Heart left ventricle (tissue), 16 donors: ENCODE measurements at regions not wholly inside any gene's neighbourhood (a gene's known extent, or its start where the extent isn't known, plus 50 kb on each side); places are given as distances from the start of the nearest gene placed in this dataset.

Experiments used
- ATAC-seq, 4 donors: fragments of 200-7000 bp; cut with Tn5 transposase; one replicate each; pipeline ENCODE4 v1.9.1; 2020 to 2022; ENCODE audit warnings: moderate library complexity in 4 of 4, mild to moderate bottlenecking in 3 of 4, moderate number of reproducible peaks in 1 of 4
- DNase-seq, 5 donors: peaks; one replicate each; pipeline ENCODE4 v3.0.0-alpha.2; 2020
- H3K27ac ChIP-seq, 12 donors: fragments of 200-600 bp; sonication (generic) in 4 of 12; one replicate each; pipeline versions ENCODE4 v1.5.0 to v1.8.0; 2016 to 2022; ENCODE audit warnings: mild to moderate bottlenecking in 2 of 12
- H3K27me3 ChIP-seq, 9 donors: fragments of 200-600 bp; sonication (generic) in 2 of 9; one replicate each; pipeline versions ENCODE4 v1.5.1 to v1.8.0; 2016 to 2022; ENCODE audit warnings: mild to moderate bottlenecking in 3 of 9
- H3K36me3 ChIP-seq, 9 donors: fragments of 200-600 bp; sonication (generic) in 2 of 9; one replicate each; pipeline versions ENCODE4 v1.5.0 to v1.8.0; 2018 to 2022; ENCODE audit warnings: mild to moderate bottlenecking in 2 of 9
- H3K4me1 ChIP-seq, 12 donors: fragments of 200-600 bp; sonication (generic) in 4 of 12; one replicate each; pipeline versions ENCODE4 v1.5.0 to v1.8.0; 2016 to 2022; ENCODE audit warnings: mild to moderate bottlenecking in 3 of 12
- H3K4me3 ChIP-seq, 12 donors: fragments of 200-600 bp; sonication (generic) in 4 of 12; one replicate each; pipeline versions ENCODE4 v1.5.0 to v1.8.0; 2017 to 2022; ENCODE audit warnings: mild to moderate bottlenecking in 9 of 12, moderate library complexity in 4 of 12
- H3K9me3 ChIP-seq, 12 donors: fragments of 200-600 bp; sonication (generic) in 4 of 12; one replicate each; pipeline versions ENCODE4 v1.5.0 to v1.8.0; 2016 to 2022; ENCODE audit warnings: mild to moderate bottlenecking in 1 of 12
- POLR2A ChIP-seq, 2 donors: fragments of 450-650 bp; IDR thresholded peaks; one replicate each; pipeline ENCODE4 v1.6.1; 2017; ENCODE audit warnings: antibody characterized with exemption in 2 of 2, mild to moderate bottlenecking in 2 of 2, moderate library complexity in 2 of 2
- WGBS, 4 donors: extraction: QIAGEN DNeasy Blood & Tissue Kit in 2 of 4; methylation state at CpG; one replicate each; pipeline versions ENCODE4 v1.1.5 to v1.1.7; 2013 to 2018; 5-methylcytosine and 5-hydroxymethylcytosine counted together
- intact Hi-C, 10 donors: fragments of 100-400 bp; cut with DNase I; formaldehyde crosslinking; loops; one replicate each; pipeline versions ENCODE4 v1.11.1 to v1.14.2; 2022
- TF ChIP-seq, protein P1 (sequence below), 12 donors: fragments of 200-600 bp; sonication (generic) in 4 of 12; IDR thresholded peaks; one replicate each; pipeline versions ENCODE4 v1.5.0 to v1.8.0; 2018 to 2022; ENCODE audit warnings: antibody characterized with exemption in 12 of 12, mild to moderate bottlenecking in 5 of 12
- donor health status: ischemic (EF 13 %, LVEDD 7.1; RV severe dilation, severe dysfunction).
- donor health status: healthy with polysubstance abuse.
- donor health status: DM: no; HTN: yes; CAD: no.
- donor health status: DM: no; HTN: no; CAD: no.
- donor health status: ischemic (EF 25% LVEDD 6.9; RV normal size, moderate dysfunction).
- donor health status: ischemic (EF 25% LVEDD 5.7; RV mildly dilated, moderate dysfunction).
- donor health status: healthy.
- donor health status: DM: yes; HTN: yes; CAD: no.
- donor health status: ischemic (EF 35%, LVEDD 5.7; RV mildly dilated, moderate dysfunction).
- donor health status: nonischemic (EF 11% LVEDD 7.7; RV severe dilation, severe dysfunction).
- donor health status: DM: yes; HTN: yes; CAD: no.
- donor health status: PGD.
- donor health status: ischemic (EF 29% LVEDD 5.4; RV normal size, mild dysfunction).
- donor health status: nonischemic (EF 23%, LVEDD 6.1; RV moderate dilation, normal function).

DNA sequence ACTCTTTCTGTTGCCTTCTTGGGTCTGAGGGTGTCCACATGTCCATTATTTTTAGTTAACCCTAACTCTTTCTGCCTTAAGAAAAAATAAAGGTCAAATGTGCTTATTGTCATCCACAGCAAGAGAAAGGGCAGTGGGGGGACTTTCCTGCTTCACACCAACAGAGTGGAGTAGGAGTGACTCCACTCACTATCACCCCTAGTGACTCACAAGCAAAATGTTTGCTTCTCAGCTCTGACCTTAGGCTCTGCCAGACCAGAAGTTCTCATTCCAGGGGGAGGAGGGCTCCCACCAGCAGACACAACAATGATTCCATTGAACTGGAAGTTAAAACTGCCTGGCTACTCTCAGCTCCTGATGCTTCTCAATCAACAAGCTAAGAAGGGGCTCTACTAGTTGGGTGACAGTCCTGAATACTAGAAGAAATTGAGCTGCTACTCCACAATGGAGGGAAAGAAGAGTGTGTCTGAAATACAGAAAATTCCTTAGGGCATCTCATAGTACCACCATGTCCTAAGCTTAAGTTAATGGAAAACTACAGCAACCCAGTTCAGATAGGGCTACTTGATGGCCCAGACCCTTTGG is 83.9 kb upstream of the AFDN start:
- Histone ChIP-seq H3K27ac (no peak overlapping the region), H3K27me3 (peaks cover 0 to 7% (median 0%) of the 10 kb centered on the region in 9 donors), H3K36me3 (no peaks in the 10 kb centered on the region), H3K9me3 (peaks cover 0 to 14% (median 4%) of the 10 kb centered on the region in 12 donors), H3K4me3 (no peak overlapping the region), H3K4me1 (peaks cover 0 to 3% (median 0%) of the 10 kb centered on the region in 12 donors)
- DNase-seq (no peak), ATAC-seq (peak in 2 of 4 donors; percentile 56 to 71)
- intact Hi-C loops = no loop called here
- TF ChIP-seq POLR2A (IDR thresholded peaks at IDR 0.05) = no peak
- TF ChIP-seq, protein P1, sequence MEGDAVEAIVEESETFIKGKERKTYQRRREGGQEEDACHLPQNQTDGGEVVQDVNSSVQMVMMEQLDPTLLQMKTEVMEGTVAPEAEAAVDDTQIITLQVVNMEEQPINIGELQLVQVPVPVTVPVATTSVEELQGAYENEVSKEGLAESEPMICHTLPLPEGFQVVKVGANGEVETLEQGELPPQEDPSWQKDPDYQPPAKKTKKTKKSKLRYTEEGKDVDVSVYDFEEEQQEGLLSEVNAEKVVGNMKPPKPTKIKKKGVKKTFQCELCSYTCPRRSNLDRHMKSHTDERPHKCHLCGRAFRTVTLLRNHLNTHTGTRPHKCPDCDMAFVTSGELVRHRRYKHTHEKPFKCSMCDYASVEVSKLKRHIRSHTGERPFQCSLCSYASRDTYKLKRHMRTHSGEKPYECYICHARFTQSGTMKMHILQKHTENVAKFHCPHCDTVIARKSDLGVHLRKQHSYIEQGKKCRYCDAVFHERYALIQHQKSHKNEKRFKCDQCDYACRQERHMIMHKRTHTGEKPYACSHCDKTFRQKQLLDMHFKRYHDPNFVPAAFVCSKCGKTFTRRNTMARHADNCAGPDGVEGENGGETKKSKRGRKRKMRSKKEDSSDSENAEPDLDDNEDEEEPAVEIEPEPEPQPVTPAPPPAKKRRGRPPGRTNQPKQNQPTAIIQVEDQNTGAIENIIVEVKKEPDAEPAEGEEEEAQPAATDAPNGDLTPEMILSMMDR (IDR thresholded peaks at IDR 0.05) = no peak

DNA sequence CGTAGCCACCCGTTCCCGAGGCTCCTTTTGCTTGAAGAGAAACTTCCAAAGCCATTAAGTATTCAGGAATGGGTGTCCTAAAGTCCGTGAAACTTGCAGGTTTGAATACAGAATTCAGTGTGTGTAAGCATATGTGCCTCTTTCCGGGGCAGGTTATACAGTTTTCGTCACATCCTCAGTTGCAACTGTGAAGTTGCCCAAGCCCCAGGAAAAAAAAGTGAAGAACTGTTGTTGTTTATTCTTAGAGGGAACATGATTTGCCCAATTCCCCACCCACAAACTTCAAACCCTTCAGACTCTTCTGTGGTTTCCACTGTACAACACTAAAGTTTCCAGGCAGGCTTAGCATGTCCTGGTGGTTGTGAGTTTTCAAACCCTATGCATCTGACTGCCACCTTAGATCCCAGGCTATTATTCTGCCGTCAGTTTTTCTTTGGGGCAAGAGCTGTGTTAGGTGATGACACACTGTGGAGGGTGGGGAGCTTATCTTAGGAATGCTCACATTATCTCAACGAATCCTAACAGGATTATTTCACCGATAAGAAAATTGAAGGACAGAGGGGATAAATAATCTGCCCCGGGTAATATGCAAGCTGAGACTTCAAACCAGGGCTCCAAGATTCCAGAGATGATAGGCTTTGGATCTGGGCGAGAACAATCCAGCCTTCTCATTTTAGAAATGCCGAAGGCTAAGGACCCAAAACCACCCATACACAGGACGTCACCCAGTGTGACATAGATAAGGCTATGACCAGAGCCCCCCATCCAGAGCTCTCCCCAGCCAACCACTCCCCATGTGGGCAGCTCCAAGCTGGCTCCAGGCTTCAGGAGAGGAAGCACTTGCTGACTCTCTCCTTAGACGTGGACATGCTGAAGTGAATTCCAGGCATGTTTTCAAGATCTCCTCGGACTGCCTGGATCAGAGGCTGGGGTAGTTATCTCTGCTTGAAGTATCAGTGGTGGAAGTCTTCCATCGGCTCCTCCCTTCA is 81.7 kb upstream of the AFDN start:
- no peak overlapping the region for H3K4me3 ChIP-seq
- intact Hi-C loops = no loop called here
- H3K4me1 ChIP-seq = peaks cover 0 to 3% (median 0%) of the 10 kb centered on the region in 12 donors
- no peak for DNase-seq
- peak in 1 of 4 donors; percentile 16 for ATAC-seq
- peak overlapping the region in 1 of 12 donors; percentile 69 for H3K27ac ChIP-seq
- WGBS, 4 donors = 49 to 55% (median 51%) methylated on average over 15 to 16 of the region's 16 CpGs
- TF ChIP-seq, protein P1 (IDR thresholded peaks at IDR 0.05) = no peak
- TF ChIP-seq POLR2A (IDR thresholded peaks at IDR 0.05) = no peak
- H3K27me3 ChIP-seq = peaks cover 0 to 7% (median 0%) of the 10 kb centered on the region in 9 donors
- no peaks in the 10 kb centered on the region for H3K36me3 ChIP-seq
- peaks cover 0 to 14% (median 4%) of the 10 kb centered on the region in 12 donors for H3K9me3 ChIP-seq

DNA sequence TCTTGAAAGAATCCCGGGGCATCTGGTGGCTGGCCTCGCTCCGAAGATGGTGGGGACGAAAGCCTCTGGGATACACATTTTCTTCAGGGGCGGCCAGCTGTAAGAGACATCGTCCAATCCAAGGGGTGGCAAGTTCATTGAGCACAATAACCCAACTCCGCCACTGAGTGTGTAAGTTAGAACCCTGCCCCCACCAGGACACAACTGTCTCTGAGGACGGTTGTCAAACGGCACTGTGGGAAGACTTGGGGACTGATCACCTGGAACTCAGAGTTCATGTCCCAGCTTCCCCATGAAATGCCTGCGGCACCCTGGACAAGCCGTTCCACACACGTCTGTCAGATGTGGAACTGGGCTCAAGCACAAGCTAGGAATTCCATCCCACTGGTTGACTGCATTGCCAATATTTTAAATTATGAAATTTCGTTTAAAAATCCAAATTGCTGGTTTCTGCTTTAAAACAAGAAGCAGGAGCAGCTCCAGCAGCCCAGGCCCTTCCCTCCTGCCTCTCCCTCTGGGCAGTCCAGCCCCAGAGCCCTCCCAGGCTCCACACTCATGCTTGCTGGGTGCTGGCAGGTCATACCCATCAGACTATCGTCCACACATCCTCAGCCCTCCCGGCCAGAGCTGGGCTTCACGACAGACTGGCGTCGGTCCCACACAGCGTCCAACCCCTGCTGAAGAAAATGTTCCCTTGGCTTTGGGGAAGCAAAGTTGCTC is 80.9 kb upstream of the AFDN start:
- peak overlapping the region in 3 of 12 donors; percentile 9 to 69 (median 57) for H3K27ac ChIP-seq

More for the DNA sequence above, 80.9 kb upstream of the AFDN start:
- intact Hi-C loops = no loop called here
- DNase-seq (peak in 1 of 5 donors; percentile 58), ATAC-seq (peak; percentile 31 to 65 (median 38))
- Histone ChIP-seq H3K9me3 (peaks cover 0 to 14% (median 4%) of the 10 kb centered on the region in 12 donors), H3K36me3 (no peaks in the 10 kb centered on the region), H3K4me3 (no peak overlapping the region), H3K27me3 (peaks cover 0 to 7% (median 0%) of the 10 kb centered on the region in 9 donors), H3K4me1 (peaks cover 0 to 7% (median 4%) of the 10 kb centered on the region in 12 donors)
- TF ChIP-seq POLR2A (IDR thresholded peaks at IDR 0.05) = no peak
- TF ChIP-seq, protein P1 (IDR thresholded peaks at IDR 0.05) = no peak
- WGBS, 4 donors = 69 to 80% (median 73%) methylated on average over 15 to 19 of the region's 19 CpGs
